ENCODE measurements at regions not wholly inside any gene's neighbourhood (a gene's known extent, or its start where the extent isn't known, plus 50 kb on each side); places are given as distances from the start of the nearest gene placed in this dataset.

DNA sequence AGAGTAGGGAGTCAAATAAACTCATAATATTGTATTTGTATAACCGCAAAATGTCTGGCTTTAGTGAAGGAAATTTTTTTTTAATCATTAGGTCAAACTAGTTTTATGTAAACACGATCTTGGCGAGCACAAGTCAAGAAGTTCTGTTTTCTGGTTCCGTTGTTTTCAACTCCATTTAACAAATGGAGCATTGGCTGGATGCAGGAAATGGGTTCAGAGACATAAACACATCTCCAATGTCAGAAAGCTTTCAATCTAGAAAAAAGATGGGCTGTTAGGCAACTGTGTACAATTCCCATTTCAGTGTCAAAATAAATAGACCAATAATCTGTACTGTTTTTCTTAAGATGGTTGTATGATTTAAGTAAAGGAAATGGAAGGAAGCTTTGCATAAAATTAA lies 292.8 kb downstream of the TBL1XR1 start:
- H3K27me3 ChIP-seq (ENCODE audit: insufficient read depth, low read length), result no peaks in the 10 kb centered on the region
- H3K4me2 ChIP-seq (ENCODE audit: low read length), result no peak overlapping the region
- FAIRE-seq (no peak), DNase-seq (ENCODE audit: low read depth) (no peak)
- H3K9me3 Mint-ChIP-seq (ENCODE audit: unreplicated experiment), result peaks cover 2% of the 10 kb centered on the region
- H3K36me3 Mint-ChIP-seq (ENCODE audit: low read depth, unreplicated experiment), result peaks cover 2% of the 10 kb centered on the region
- no peaks in the 10 kb centered on the region for H3K79me2 ChIP-seq (ENCODE audit: insufficient read depth, low read length)
- no peak overlapping the region for H3K27ac Mint-ChIP-seq (ENCODE audit: unreplicated experiment)
- H3K4me3 ChIP-seq (ENCODE audit: insufficient read depth, low read depth, low read length), result no peak overlapping the region
- H3K9ac ChIP-seq (ENCODE audit: low read length), result no peak overlapping the region
- no peak overlapping the region for H3K4me3 Mint-ChIP-seq (ENCODE audit: unreplicated experiment)
- H3K27ac ChIP-seq (ENCODE audit: low read depth, low read length), result no peak overlapping the region
- H3K27me3 Mint-ChIP-seq (ENCODE audit: low read depth, unreplicated experiment), result peaks cover 2% of the 10 kb centered on the region
- no peaks in the 10 kb centered on the region for H3K9me3 ChIP-seq (ENCODE audit: insufficient read depth, low read depth, low read length)
- H2AFZ ChIP-seq (ENCODE audit: low read depth, low read length), result no peak overlapping the region
- no peak for TF ChIP-seq EZH2 (IDR thresholded peaks at IDR 0.05; ENCODE audit: insufficient read depth, low read length)
- TF ChIP-seq, protein P1, sequence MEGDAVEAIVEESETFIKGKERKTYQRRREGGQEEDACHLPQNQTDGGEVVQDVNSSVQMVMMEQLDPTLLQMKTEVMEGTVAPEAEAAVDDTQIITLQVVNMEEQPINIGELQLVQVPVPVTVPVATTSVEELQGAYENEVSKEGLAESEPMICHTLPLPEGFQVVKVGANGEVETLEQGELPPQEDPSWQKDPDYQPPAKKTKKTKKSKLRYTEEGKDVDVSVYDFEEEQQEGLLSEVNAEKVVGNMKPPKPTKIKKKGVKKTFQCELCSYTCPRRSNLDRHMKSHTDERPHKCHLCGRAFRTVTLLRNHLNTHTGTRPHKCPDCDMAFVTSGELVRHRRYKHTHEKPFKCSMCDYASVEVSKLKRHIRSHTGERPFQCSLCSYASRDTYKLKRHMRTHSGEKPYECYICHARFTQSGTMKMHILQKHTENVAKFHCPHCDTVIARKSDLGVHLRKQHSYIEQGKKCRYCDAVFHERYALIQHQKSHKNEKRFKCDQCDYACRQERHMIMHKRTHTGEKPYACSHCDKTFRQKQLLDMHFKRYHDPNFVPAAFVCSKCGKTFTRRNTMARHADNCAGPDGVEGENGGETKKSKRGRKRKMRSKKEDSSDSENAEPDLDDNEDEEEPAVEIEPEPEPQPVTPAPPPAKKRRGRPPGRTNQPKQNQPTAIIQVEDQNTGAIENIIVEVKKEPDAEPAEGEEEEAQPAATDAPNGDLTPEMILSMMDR (IDR thresholded peaks at IDR 0.05; ENCODE audit: insufficient read depth, low read depth, low read length), result no peak
- H3K4me1 Mint-ChIP-seq (ENCODE audit: low read depth, unreplicated experiment), result peaks cover 6% of the 10 kb centered on the region
- H4K20me1 ChIP-seq (ENCODE audit: insufficient read depth, low read length), result no peaks in the 10 kb centered on the region
- peaks cover 9% of the 10 kb centered on the region for H3K4me1 ChIP-seq (ENCODE audit: insufficient read depth, low read length)
- H3K36me3 ChIP-seq (ENCODE audit: insufficient read depth, low read length), result no peaks in the 10 kb centered on the region

DNA sequence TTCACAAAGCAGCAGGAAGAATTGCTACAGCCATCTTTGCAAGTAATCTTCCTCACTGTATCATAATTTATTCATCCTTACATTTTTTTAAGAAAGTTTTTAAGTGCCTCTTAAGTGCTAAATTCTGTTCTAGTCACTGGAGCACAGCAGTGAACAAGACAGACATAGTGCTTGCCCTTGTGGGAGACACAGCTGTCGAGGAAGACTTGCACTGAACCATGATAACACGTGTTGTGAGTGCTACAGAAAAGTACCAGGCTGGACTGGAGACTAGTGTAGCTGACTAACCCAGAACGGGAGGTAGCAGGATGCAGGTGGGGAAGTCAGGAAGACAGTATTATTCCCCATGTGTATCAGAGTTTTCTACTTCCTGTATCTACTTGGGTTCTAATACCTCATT lies 300.6 kb downstream of the TBL1XR1 start:
- no peak for DNase-seq (ENCODE audit: low read depth)
- no peak overlapping the region for H3K4me3 ChIP-seq (ENCODE audit: insufficient read depth, low read depth, low read length)
- no peaks in the 10 kb centered on the region for H4K20me1 ChIP-seq (ENCODE audit: insufficient read depth, low read length)
- no peak overlapping the region for H3K4me2 ChIP-seq (ENCODE audit: low read length)
- H3K27ac ChIP-seq (ENCODE audit: low read depth, low read length), result no peak overlapping the region
- Mint-ChIP-seq H3K4me3 (ENCODE audit: unreplicated experiment) (no peak overlapping the region), H3K27me3 (ENCODE audit: low read depth, unreplicated experiment) (peaks cover 2% of the 10 kb centered on the region), H3K9me3 (ENCODE audit: unreplicated experiment) (peaks cover under 1% of the 10 kb centered on the region), H3K27ac (ENCODE audit: unreplicated experiment) (no peak overlapping the region), H3K4me1 (ENCODE audit: low read depth, unreplicated experiment) (no peaks in the 10 kb centered on the region), H3K36me3 (ENCODE audit: low read depth, unreplicated experiment) (peaks cover 2% of the 10 kb centered on the region)
- H3K79me2 ChIP-seq (ENCODE audit: insufficient read depth, low read length), result no peaks in the 10 kb centered on the region
- H3K4me1 ChIP-seq (ENCODE audit: insufficient read depth, low read length), result no peaks in the 10 kb centered on the region
- no peak for TF ChIP-seq EZH2 (IDR thresholded peaks at IDR 0.05; ENCODE audit: insufficient read depth, low read length)
- TF ChIP-seq, protein P1 (IDR thresholded peaks at IDR 0.05; ENCODE audit: insufficient read depth, low read depth, low read length), result no peak
- FAIRE-seq, result no peak
- no peaks in the 10 kb centered on the region for H3K27me3 ChIP-seq (ENCODE audit: insufficient read depth, low read length)
- H3K36me3 ChIP-seq (ENCODE audit: insufficient read depth, low read length), result no peaks in the 10 kb centered on the region
- no peak overlapping the region for H3K9ac ChIP-seq (ENCODE audit: low read length)
- H3K9me3 ChIP-seq (ENCODE audit: insufficient read depth, low read depth, low read length), result no peaks in the 10 kb centered on the region
- H2AFZ ChIP-seq (ENCODE audit: low read depth, low read length), result no peak overlapping the region

- H3K4me1 ChIP-seq (ENCODE audit: insufficient read depth, low read length), result no peaks in the 10 kb centered on the region
- no peak for FAIRE-seq
- H3K9ac ChIP-seq (ENCODE audit: low read length), result no peak overlapping the region
- peaks cover 2% of the 10 kb centered on the region for H3K27me3 Mint-ChIP-seq (ENCODE audit: low read depth, unreplicated experiment)
- H3K9me3 Mint-ChIP-seq (ENCODE audit: unreplicated experiment), result peaks cover 2% of the 10 kb centered on the region
- H3K79me2 ChIP-seq (ENCODE audit: insufficient read depth, low read length), result no peaks in the 10 kb centered on the region
- no peaks in the 10 kb centered on the region for H3K9me3 ChIP-seq (ENCODE audit: insufficient read depth, low read depth, low read length)
- no peak overlapping the region for H3K4me3 ChIP-seq (ENCODE audit: insufficient read depth, low read depth, low read length)
- H4K20me1 ChIP-seq (ENCODE audit: insufficient read depth, low read length), result no peaks in the 10 kb centered on the region
- no peak overlapping the region for H3K27ac ChIP-seq (ENCODE audit: low read depth, low read length)
- H3K36me3 ChIP-seq (ENCODE audit: insufficient read depth, low read length), result no peaks in the 10 kb centered on the region
- H3K4me2 ChIP-seq (ENCODE audit: low read length), result no peak overlapping the region
- H2AFZ ChIP-seq (ENCODE audit: low read depth, low read length), result no peak overlapping the region
- H3K4me1 Mint-ChIP-seq (ENCODE audit: low read depth, unreplicated experiment), result no peaks in the 10 kb centered on the region
- H3K36me3 Mint-ChIP-seq (ENCODE audit: low read depth, unreplicated experiment), result peaks cover 2% of the 10 kb centered on the region
- H3K4me3 Mint-ChIP-seq (ENCODE audit: unreplicated experiment), result no peak overlapping the region
- TF ChIP-seq, protein P1 (IDR thresholded peaks at IDR 0.05; ENCODE audit: insufficient read depth, low read depth, low read length), result no peak
- no peak for TF ChIP-seq EZH2 (IDR thresholded peaks at IDR 0.05; ENCODE audit: insufficient read depth, low read length)
- no peak for DNase-seq (ENCODE audit: low read depth)
- H3K27me3 ChIP-seq (ENCODE audit: insufficient read depth, low read length), result no peaks in the 10 kb centered on the region
- no peak overlapping the region for H3K27ac Mint-ChIP-seq (ENCODE audit: unreplicated experiment)
Observed at GRCh38 chr3:176896165-176896564, 301.1 kb downstream of the TBL1XR1 start.

Data from astrocyte (in vitro differentiated cells and primary cell).